8988T (cell line): ENCODE measurements at regions not wholly inside any gene's neighbourhood (a gene's known extent, or its start where the extent isn't known, plus 50 kb on each side); places are given as distances from the start of the nearest gene placed in this dataset.
"Not testable (repeated sequence)": the region's sequence is repeated elsewhere in the genome, so short reads cannot be mapped to it uniquely, and the experiment has no call there.

Experiments
- DNase-seq: peaks from one replicate; pipeline ENCODE4 v3.0.0; 2011

DNA sequence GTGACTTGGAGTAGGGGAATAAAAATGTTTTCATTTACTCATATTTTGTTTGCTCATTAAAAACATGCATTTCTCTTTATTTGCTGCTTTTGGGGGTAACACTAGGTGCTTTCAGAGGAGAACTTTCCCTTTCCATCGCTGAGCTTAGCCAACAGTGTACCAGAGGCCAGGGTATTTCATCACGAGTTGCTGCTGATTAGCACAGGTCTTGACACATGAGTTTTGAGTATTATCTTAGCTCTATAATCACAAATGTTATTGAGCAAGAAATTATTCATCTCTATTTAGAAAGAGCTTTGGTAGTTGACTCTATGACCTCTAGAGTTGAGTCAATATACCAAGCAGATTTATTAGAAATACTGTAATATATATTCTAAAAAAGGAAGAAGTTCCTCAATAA, 375.9 kb downstream of the NXPH1 start:
- DNase-seq, result no peak

DNA sequence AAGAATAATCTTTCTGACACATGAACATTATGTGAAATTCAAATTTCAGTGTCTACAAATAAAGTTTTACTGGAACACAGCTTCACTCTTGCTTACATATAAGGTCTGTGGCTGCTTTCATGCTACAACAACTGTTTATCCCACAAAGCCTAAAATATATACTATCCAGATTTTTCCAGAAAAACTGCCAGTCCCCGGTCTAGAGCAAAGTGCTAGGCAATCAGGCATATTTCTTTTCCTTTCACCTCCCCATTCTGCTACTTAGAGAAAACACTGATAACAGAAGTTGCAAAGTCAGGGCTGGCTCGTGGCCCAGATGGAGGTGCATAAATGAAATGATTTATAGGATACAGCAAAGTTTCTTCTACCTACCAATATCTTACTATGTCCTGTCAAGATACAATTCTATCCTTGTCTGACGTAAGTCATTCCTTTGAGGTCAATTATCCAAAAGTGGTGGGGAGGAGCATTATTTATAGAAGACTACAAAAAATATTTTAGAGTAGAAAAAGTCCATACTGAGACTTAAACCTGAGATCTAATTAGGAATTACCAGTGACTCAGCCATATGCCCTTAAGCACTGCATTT, 384.1 kb downstream of the NXPH1 start:
- DNase-seq, result no peak

DNA sequence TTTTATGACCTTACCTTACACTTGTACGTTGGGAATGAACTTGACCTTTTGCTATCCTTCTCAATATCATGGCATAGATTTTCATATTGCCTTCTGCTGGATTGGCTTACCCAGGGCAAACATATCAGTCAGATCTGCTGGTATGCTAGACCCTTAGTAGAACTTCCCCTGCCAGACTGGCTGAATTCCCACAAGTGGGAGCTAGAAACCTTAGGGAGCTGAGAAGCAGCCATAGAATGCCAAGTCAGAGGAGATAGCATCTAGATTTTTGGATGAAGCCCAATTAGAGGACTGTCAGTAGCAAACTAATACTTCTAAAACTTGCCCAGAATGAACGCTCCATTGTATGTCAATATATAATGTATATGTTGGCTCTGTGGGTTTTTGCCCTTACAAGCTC, 385.0 kb downstream of the NXPH1 start:
- no peak for DNase-seq

DNA sequence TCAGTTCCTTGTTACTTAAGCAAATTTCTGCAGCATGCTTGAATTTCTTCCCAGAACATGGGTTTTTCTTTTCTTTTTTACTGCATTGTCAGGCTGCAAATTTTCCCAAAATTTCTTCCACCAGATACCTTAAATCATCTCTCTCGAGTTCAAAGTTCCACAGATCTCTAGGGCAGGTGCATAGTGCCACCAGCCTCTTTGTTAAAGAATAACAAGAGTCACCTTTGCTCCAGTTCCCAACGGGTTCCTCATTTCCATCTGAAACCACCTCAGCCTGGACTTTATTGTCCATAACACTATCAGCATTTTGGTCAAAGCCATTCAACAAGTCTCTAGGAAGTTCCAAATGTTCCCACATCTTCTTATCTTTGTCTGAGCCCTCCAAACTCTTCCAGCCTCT, 389.2 kb downstream of the NXPH1 start:
- no peak for DNase-seq

DNA sequence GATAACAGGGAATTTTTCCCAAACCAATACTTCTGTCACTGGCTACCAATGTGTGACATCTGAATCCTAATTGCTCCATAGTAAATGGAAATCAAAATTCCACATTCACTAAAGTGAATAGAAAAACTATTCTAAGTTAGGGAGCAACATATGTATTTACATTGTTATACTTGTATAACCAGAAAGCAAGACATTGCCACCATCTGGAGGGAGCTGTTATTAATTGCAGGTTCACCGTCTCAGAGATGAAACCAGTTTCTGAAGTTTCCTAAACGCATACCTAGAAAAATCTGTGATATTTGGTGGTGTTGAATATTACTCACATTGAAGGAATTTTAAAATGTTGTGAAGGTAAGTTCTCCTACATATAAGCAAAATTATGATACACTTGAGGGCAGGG, 390.1 kb downstream of the NXPH1 start:
- no peak for DNase-seq

DNA sequence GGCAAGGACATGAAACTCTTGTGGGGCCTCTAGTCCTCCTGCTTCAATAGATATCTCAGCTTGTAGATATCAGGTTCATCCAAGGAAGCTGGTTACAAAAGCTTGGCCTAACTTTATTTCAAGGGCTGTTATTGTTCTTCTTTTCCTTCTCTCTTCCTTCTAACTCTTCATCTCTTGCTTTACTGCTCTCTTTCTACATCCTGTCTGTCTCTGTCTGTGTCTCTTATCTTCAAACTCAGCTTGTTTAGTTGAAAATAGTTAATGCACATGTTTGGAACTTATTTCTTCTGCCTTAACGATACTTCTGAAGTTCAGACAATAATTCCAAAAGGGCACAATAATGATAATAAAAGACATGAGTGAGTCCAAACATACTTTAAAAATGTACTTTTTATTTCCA, 393.9 kb downstream of the NXPH1 start:
- DNase-seq, result no peak

DNA sequence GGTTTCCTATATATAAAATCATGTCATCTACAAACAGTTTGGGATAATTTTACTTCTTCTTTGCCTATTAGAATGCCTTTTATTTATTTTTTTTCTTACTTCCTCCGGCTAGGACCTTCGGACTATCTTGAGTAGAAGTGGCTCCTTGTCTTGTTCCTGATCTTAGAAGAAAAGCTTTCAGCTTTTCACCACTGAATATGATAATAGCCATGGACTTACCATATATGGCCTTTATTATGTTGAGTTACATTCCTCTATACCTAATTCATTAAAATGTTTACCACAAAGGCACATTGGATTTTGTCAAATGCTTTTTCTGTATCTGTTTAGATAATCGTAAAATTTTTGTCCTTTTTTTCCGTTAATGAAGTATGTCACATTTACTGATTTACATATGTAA, 395.7 kb downstream of the NXPH1 start:
- no peak for DNase-seq

DNA sequence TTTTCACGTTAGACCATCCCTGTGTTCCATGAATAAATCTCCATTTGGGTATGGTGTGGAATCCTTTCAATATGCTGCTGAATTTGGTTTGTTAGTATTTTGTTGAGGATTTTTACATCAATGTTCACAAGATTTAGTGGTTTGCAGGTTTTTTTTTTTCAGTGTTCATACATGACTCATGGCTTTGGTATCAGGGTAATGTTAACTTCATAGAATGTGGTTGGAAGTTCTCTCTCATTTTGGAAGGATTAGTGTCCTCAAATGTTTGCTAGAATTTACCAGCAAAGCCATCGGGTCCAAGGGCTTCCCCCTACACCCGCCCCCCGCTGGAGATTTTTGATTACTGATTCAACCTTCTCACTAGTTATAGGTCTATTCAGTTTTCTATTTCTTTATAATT, 398.0 kb downstream of the NXPH1 start:
- no peak for DNase-seq

DNA sequence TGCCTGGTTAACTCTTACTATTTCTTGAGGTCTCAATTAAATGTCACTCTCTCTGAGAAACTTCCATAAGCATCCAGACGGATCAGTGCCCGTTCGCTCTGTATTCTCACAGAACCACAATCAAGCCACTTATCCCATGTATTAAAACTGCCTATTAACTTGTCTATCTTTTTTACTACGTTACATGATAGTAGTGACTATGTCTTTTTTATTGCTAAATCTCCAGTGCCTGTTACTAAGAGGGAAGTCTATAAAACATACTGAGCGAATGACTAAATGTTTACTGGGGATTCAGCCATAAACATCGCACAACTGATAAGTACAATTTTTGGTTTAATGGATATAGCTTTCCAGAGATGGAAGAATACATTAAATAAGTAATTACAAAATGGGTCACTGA, 399.9 kb downstream of the NXPH1 start:
- no peak for DNase-seq

DNA sequence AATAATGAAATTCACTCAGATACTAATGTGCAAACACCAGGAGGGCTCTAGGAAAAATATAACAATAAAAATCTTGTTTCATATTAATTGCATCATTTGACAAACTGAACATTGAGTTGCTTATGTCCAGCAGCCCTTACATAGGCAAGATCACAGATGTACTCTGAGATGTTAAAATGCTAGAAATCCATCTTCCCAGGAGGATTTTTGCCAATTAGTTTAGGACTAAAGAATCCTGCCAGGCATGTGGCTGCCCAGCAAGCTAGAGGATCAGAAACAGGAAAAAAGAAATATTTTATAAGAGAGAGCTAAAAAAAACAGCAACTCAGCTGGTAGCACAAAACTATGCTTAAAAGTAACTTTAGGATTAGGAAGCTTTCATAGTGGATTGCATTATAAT, 407.8 kb downstream of the NXPH1 start:
- no peak for DNase-seq

DNA sequence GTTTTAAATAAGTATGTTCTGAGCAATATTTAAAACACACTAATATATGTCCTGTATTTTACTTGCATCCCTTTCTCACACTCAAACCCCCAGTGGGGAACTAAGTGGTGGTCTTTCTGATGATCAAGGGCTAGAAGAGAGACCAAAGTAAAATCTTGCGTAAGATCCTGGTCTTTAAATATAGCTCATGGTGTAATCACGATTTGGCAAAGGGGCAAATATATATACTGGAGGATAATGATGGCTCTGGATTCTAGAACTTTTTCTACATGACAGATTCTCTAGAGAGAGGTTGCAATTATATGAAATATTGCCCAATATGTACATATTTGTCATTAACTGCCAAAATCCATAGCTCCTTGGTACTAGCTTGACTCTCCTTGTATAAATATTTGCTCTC, 438.3 kb downstream of the NXPH1 start:
- DNase-seq, result no peak

DNA sequence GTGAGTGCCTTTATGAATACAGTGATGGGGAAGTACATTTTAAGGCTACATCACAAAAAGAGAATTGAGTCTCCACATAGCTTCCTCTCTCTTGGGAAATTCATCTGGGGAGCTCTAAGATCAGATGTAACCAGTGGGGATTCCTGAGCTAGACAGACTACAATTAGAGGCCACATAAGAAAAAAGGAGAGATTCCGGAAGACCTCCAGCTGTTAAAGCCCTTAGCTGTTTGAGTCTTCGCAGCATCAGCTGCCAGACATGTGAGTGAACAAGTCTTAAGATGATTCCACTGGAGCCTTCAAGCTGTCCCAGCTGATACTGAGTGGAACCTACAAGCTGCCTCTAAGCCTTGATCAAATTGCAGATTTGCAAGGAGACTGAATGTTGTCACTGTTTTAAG, 448.5 kb downstream of the NXPH1 start:
- DNase-seq, result no peak

DNA sequence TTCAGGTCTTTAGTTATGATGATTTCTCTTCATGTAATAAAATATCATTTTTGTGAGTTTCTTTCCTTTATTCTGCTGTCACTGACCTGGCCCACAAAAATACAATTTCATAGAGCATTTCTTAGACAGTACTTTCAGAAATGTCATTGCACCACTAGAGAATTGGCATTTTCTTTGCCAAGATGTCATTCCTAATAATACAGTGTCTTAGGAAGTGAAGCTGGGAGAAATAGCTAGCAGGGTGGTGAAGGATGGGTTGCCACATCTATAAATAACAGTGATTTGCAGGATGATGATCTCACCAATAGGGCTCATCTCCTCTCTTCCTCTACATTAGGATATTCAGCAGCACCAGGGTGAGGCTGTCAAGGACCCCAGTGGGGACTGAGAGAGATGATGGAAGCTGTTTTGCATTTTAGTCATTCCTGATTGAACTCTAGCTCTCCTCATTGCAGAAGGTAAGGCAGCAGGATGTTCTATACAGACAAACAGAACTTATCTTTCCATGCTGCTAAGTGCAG, 452.1 kb downstream of the NXPH1 start:
- DNase-seq, result no peak

DNA sequence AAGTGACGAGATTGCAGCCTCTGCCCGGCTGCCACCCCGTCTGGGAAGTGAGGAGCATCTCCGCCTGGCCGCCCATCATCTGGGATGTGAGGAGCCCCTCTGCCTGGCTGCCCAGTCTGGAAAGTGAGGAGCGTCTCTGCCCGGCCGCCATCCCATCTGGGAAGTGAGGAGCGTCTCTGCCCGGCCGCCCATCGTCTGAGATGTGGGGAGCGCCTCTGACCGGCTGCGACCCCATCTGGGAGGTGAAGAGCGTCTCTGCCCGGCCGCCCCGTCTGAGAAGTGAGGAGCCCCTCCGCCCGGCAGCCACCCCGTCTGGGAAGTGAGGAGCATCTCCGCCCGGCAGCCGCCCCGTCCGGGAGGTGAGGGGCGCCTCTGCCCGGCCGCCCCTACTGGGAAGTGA, 456.9 kb downstream of the NXPH1 start:
- not testable (repeated sequence) for DNase-seq

DNA sequence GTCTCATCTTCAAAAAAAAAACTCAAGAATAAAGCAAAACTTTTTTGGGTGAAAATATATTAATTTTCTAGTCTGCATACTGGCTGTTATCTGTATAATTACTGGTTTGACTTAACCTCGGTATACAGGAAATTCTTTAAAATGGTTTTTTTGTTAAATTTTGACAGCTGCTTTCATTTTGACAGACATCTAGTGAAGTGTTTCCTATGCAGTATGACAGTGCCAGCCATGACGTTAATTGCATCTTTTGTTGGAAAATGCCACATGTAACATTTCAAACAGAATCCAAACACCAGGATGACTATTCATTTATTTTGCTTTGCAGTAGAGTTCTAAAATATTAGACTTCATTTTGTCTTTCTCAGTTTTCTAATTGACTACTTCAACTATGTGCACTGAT, 460.4 kb downstream of the NXPH1 start:
- no peak for DNase-seq

DNA sequence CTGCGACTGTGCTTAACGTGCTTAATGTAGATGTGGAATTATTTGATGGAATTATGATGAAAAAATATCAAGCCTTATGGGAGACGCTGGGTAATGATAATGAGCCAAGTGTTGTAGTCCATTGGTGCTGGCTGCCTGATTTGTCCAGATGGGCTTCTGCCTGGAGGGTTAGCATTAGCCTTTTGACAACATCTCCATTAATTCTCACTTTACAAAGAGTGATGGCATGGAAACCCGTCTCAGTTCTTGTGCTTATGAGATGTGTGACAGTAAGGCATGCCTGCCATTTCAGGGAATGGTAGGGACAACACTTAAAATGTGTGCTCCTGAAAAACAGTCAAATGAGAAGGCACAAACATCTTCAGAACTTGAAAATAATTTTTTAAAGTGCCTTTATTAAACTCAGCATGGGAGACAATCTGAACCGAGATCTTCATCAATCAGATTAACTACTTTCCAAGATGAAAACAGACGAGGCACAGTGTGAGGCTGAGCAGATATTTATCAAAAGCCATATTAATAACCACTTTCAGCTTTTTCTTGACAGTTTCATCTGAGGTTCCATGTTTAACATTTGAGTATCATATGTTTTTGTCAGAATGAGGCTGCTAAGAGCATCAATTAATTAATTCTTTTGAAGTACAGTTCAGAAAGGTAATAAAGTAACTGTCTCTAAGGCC, 473.1 kb downstream of the NXPH1 start:
- no peak for DNase-seq

DNA sequence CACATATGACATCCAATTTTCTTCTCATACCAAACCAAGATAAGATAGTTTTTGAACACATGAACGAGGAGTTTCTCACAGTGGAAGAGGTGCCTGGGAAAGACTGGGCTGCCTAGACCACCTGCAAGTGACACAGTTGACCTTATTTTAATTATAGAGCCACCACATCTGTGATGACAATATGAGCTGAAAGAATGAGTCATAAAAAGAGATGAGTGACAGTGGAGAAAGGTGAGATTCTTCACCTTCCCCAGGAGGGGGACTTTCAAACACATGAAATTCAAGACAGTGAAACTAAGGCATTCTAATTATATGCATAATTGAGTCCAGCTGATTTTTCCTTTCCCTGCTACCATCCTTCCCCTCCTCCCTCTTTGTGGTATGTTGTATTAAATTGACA, 475.5 kb downstream of the NXPH1 start:
- no peak for DNase-seq

DNA sequence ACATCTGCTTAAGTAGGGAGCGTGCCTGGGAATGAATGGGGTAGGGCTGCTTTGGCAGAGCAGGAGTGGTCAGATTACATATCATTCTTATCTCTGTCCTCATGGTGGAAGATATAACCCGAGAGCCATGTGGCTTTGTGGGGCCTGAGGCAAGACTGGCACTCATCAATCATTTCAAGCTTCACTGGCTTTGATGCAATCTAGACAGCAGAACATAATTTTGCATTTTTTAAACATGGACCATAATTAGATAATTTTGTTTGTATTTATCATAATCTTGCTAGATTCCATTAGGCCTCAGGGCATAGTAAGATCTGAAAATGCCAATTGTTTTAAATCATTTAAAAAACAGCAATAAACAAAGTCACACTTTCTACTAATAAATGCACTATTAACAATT, 480.3 kb downstream of the NXPH1 start:
- DNase-seq, result no peak

DNA sequence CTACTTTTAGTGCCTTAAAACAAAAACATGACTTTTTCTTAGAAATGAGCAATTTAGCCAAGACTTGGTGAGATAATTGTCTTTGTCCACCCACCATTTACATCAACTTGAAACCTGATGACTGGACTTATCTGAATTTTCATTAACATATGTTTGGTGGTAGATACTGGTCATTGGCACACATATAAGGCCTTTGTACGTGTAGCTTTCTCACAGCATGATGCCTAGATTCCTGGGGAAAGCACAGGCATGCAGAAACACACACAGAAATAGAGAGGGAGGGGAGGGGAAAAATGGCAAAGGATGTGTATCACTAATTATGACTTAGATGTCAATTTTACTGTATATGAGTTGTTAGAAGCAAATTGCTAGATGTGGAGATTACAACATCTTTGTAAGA, 488.4 kb downstream of the NXPH1 start:
- no peak for DNase-seq

DNA sequence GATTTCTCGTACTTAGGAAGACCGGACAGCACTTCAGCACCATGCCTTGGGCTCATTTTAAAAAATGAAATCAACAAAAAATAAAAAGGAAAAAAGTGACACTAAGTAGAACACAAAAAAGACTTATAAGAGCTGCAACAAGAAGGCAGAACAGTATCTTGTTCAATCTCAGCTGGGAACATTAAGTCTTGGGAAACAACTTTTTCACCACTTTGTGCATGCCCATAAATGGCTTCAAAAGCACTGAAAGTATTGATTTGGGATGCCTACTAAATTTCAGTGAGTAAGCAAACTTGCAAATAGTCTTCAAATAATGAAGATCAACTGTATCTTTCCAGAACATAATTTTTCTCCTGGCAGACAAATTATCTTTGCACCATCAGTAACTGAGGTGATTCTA, 489.3 kb downstream of the NXPH1 start:
- no peak for DNase-seq

DNA sequence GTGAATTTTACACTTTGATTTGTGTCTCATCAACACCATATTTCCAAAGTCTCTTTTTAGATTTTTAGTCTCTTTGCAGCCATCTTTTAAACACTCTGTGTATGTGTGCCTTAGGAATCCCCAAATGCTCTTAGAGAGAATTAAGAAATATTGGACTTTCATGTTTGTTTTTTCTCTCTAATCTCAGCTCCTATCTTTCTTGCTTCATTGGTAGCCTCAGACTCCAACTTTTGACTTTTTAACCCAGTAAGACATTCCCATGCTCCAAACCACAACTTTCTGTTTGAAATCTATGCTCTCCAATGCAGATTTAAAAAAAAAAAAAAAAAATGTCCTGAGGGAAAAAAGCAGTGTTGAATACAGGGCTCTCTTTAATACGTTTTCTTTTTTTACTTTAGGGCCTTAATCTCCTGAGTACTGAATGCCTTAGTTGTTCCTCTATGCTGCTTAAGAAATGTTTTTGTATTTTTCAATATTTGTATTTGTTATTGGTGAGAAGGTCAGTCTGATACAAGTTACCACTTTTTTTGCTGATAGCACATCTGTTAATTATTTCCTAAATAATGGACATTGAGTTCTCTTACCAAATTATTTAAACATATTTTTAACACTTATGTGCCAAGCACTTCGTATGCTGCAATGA, 489.9 kb downstream of the NXPH1 start:
- no peak for DNase-seq

DNA sequence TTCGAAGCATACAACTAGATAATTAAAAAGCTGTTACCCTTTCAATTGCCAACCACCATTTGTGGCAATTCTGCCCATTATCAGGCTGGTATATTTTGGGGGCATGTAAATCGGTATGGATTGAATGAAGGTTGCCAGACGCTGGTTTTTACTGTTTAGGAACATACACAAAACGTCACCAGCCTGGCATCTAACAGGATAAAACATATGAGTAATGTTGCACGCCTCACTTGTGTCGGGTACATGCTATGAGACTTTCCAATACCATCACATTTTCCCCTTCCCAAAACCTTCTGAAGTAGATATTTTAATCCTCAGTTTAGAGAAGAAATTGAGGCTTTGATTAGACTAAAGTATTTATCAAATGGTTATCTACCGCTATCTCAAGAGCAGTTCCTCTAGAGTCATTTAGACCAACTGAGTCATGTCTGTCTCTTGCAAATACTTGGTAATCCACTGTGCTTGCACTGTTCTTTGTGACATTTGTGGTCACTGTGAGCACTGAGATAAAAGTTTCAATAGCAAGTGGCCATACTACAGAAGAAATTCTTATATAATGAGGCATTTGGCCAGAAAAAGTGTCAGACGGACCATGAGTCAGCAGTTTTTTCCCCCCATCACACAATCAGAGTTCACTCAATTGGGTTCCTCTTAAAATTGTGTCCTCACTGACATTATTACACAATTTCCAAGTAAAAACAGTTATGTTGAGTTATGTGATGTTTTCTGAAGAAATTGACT, 498.7 kb downstream of the NXPH1 start:
- DNase-seq, result no peak

DNA sequence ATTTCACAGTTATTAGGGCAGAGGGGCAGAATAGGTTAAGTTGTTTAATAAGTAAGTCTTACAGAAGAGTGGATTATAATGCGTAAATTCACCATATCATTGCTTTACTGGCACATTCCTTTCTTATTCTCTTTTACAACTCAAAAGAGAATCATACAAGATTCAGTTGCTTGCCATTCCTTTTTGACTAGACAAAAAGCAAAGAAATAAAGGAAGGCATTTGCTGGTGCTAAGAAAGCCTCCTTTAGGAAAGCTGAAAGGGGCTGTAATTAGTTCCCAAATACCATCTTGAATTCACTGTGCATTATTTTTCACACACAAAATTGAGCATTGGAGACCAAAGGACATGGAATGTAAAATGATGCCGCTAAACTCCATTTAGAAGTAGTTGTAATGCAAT, 499.3 kb downstream of the NXPH1 start:
- DNase-seq, result no peak

DNA sequence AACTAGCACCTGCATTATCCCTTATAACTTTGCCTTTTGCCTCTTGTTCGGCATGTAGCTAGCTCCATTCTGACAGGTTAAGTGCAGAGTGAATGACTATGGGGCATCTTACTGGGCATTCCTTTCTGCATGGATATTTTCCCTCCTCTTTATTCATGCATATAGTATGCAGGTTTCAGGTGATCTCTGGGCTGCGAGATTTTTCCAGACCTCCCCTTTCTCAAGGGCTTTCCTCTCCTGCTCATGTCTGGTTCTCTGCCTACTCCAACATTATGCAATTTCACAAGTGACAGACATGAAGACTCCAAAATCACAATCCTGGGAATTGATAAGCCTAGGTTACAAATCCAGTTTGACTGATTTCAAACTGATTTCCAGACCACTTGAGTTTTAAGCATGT, 503.8 kb downstream of the NXPH1 start:
- DNase-seq, result no peak
